MM.1S (cell line): ENCODE measurements at regions not wholly inside any gene's neighbourhood (a gene's known extent, or its start where the extent isn't known, plus 50 kb on each side); places are given as distances from the start of the nearest gene placed in this dataset.
A peak's percentile ranks its signal among the peaks of the same experiment; 100 is the strongest.

Source experiments
- DNase-seq: peaks from one replicate; pipeline ENCODE4 v3.0.0-alpha.2; 2015
- H2AFZ ChIP-seq: fragments of 300-600 bp; sonication (generic); 2 replicates; pipeline ENCODE4 v1.6.0; 2016; ENCODE audit warnings: antibody characterized with exemption, low read length
- H3F3A ChIP-seq: fragments of 300-600 bp; sonication (generic); 2 replicates; pipeline ENCODE4 v1.6.1; 2016; ENCODE audit warnings: mild to moderate bottlenecking, antibody characterized with exemption, low read length, moderate library complexity, mixed read lengths; ENCODE audit not compliant: insufficient read depth
- H3K27ac ChIP-seq: fragments of 300-600 bp; sonication (generic); 2 replicates; pipeline ENCODE4 v1.5.1; 2016; ENCODE audit warnings: mild to moderate bottlenecking, low read length
- H3K27me3 ChIP-seq: fragments of 300-600 bp; sonication (generic); replicated peaks from 2 replicates; pipeline ENCODE4 v1.6.0; 2016; ENCODE audit warnings: low read length; ENCODE audit not compliant: insufficient read depth
- H3K36me3 ChIP-seq: fragments of 300-600 bp; sonication (generic); replicated peaks from 2 replicates; pipeline ENCODE4 v1.6.1; 2016; ENCODE audit warnings: mild to moderate bottlenecking, low read length, mixed read lengths; ENCODE audit not compliant: insufficient read depth
- H3K4me1 ChIP-seq: fragments of 300-600 bp; sonication (generic); 2 replicates; pipeline ENCODE4 v1.6.1; 2016; ENCODE audit warnings: low read length, mixed read lengths
- H3K4me2 ChIP-seq: fragments of 300-600 bp; sonication (generic); 2 replicates; pipeline ENCODE4 v1.6.0; 2016; ENCODE audit warnings: low read depth, low read length
- H3K4me3 ChIP-seq: fragments of 300-600 bp; sonication (generic); 2 replicates; pipeline ENCODE4 v1.5.1; 2016; ENCODE audit warnings: low read length, mixed read lengths
- H3K79me2 ChIP-seq: fragments of 300-600 bp; sonication (generic); 2 replicates; pipeline ENCODE4 v1.6.1; 2016; ENCODE audit warnings: mixed run types, low read length, mixed read lengths
- H3K9ac ChIP-seq: fragments of 300-600 bp; sonication (generic); 2 replicates; pipeline ENCODE4 v1.6.1; 2016; ENCODE audit warnings: low read length, mixed read lengths
- H3K9me2 ChIP-seq: fragments of 300-600 bp; sonication (generic); replicated peaks from 2 replicates; pipeline ENCODE4 v1.6.1; 2016; ENCODE audit warnings: mild to moderate bottlenecking, low read length, mixed read lengths; ENCODE audit not compliant: insufficient read depth
- H3K9me3 ChIP-seq: fragments of 300-600 bp; sonication (generic); replicated peaks from 2 replicates; pipeline ENCODE4 v1.6.1; 2016; ENCODE audit warnings: mild to moderate bottlenecking, low read length, mixed read lengths; ENCODE audit not compliant: insufficient read depth
- H4K20me1 ChIP-seq: fragments of 300-600 bp; sonication (generic); 2 replicates; pipeline ENCODE4 v1.6.1; 2016; ENCODE audit warnings: mild to moderate bottlenecking, low read length, moderate library complexity, mixed read lengths; ENCODE audit not compliant: insufficient read depth
- EZH2 ChIP-seq: fragments of 300-600 bp; sonication (generic); optimal IDR thresholded peaks from 2 replicates; pipeline ENCODE3; 2017; ENCODE audit warnings: low read depth, mild to moderate bottlenecking, antibody characterized with exemption, low read length, mixed read lengths
- EZH2phosphoT487 ChIP-seq: fragments of 300-600 bp; sonication (generic); IDR thresholded peaks from 2 replicates; pipeline ENCODE4 v1.6.1; 2018; ENCODE audit warnings: antibody characterized with exemption, low read length
- TF ChIP-seq, protein P1 (sequence below): fragments of 300-600 bp; sonication (generic); IDR thresholded peaks from 2 replicates; pipeline ENCODE4 v1.5.1; 2016; ENCODE audit warnings: antibody characterized with exemption, low read length, mixed read lengths

DNA sequence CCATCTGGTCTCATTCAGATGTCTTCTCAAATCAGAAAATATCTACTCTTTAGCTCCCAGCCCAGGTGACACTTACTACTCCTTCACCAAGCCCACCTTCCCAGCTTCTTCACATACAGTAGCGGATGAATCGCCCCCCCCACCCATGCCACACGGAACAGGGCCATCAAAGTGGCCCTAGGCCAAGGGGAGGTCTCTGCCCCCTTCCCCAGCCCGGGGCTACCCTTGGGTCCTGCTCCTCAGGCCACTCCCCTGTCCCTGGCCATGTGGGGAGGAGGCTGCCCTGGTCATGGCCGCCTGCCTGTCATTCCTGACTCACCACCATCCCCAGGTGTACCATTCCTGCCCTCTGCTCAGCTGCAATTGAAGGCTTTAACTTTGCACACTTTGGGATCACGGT is 142.8 kb downstream of the NECTIN1 start:
- Histone ChIP-seq H3K79me2 (no peaks in the 10 kb centered on the region), H3K9ac (no peak overlapping the region), H3K4me2 (no peak overlapping the region), H3K4me1 (no peaks in the 10 kb centered on the region), H3K27ac (no peak overlapping the region), H4K20me1 (no peaks in the 10 kb centered on the region), H3K27me3 (peaks cover 35% of the 10 kb centered on the region), H2AFZ (no peak overlapping the region), H3K9me3 (no peaks in the 10 kb centered on the region), H3K4me3 (no peak overlapping the region), H3K36me3 (no peaks in the 10 kb centered on the region), H3K9me2 (no peaks in the 10 kb centered on the region), H3F3A (no peaks in the 10 kb centered on the region)
- DNase-seq, result no peak
- TF ChIP-seq, protein P1, sequence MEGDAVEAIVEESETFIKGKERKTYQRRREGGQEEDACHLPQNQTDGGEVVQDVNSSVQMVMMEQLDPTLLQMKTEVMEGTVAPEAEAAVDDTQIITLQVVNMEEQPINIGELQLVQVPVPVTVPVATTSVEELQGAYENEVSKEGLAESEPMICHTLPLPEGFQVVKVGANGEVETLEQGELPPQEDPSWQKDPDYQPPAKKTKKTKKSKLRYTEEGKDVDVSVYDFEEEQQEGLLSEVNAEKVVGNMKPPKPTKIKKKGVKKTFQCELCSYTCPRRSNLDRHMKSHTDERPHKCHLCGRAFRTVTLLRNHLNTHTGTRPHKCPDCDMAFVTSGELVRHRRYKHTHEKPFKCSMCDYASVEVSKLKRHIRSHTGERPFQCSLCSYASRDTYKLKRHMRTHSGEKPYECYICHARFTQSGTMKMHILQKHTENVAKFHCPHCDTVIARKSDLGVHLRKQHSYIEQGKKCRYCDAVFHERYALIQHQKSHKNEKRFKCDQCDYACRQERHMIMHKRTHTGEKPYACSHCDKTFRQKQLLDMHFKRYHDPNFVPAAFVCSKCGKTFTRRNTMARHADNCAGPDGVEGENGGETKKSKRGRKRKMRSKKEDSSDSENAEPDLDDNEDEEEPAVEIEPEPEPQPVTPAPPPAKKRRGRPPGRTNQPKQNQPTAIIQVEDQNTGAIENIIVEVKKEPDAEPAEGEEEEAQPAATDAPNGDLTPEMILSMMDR, result no peak
- TF ChIP-seq EZH2phosphoT487 (no peak), EZH2 (no peak)

DNA sequence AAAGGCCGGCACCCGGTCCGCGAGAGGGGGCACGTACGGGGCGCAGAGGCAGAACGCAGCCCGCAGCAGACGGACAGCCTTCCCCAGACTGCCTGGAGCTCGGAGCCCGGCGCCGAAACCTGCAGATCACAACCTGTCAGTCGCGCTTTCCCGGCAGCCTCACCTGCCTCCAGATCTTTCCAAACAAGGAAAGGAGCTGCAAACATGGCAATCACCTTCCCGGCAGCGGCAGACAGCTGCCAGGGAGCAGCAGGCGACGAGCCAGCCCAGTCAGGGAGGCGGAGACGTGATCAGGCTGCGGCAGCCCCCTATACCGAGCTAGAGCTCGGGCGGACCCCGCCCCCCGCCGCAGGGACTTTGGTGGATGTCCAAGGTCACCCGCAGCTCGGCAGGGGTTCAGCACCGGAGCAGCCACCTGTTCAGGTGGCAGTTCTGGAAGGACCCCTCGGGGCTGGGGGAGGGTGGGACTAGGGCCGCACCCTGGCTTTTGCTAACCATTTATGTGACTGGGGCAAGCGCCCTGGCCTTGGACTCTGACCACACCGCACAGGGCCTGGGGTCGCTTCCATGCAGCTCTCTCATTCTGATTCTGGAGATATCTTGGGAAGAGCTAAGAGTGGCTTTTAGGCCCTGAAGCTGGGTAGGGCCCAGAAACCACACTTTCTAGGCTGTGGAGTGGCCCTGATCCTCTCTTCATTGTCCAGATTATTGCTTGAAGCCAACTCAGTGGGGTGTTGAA is 143.8 kb downstream of the NECTIN1 start:
- Histone ChIP-seq H3K4me3 (no peak overlapping the region), H3K4me2 (peak overlapping the region; percentile 40; the same call in 1 of the 2 replicates), H3K9me3 (no peaks in the 10 kb centered on the region), H3K36me3 (no peaks in the 10 kb centered on the region), H3K79me2 (no peaks in the 10 kb centered on the region), H3K9ac (no peak overlapping the region), H3K27ac (no peak overlapping the region), H4K20me1 (no peaks in the 10 kb centered on the region), H3K4me1 (no peaks in the 10 kb centered on the region), H3K27me3 (peaks cover 35% of the 10 kb centered on the region), H3F3A (no peaks in the 10 kb centered on the region), H2AFZ (no peak overlapping the region), H3K9me2 (no peaks in the 10 kb centered on the region)
- DNase-seq, result no peak
- TF ChIP-seq, protein P1, result no peak
- TF ChIP-seq EZH2phosphoT487, result no peak
- no peak for TF ChIP-seq EZH2

DNA sequence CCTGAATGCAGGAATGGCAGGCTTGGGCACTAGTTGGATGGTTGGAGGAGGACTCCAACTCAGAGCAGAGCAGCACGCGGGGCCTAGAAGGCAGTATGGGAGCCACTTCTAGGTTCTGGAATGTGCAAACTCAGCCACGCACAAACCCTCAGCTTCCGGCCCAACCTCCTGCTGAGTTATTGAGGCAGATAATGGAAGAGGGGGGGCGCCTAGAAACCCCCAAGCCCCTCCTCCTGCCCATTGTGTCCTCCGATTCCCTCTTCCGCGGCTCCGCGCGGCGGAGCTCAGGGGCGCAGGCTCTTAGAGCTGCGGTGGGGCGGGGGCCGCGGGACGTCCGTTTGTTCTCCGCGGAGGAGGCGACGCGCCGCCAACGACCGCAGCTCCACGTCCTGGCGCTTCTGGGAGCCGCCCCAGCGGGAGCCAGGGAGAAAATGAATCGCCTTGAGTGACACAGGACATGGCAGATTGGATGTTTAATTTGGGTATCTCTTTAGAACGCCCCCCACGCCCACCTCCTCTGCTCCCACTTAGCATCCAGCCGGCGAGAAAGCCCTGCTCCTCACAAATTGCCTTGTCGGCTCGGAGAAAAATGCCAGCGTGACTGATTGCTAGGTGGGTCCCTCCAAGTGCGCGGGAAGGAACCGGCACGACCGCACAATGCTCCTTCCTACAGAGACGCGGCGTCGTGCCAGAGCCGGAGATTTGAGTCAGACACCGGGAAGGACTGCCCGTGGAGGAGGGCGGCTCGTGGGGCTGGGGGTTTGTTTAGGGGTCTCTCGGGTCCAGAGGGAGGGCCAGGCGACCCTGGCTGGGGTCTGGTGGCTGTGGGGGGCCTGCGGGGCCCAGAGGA is 144.6 kb downstream of the NECTIN1 start:
- H3F3A ChIP-seq, result no peaks in the 10 kb centered on the region
- DNase-seq, result peak; percentile 48
- H4K20me1 ChIP-seq, result no peaks in the 10 kb centered on the region
- H3K4me1 ChIP-seq, result no peaks in the 10 kb centered on the region
- H3K27me3 ChIP-seq, result peaks cover 37% of the 10 kb centered on the region
- H2AFZ ChIP-seq, result 0 out of 2 replicates have a peak overlapping the region, but pooled peaks have one; percentile 42
- no peaks in the 10 kb centered on the region for H3K9me2 ChIP-seq
- no peaks in the 10 kb centered on the region for H3K36me3 ChIP-seq
- H3K9ac ChIP-seq, result no peak overlapping the region
- H3K79me2 ChIP-seq, result no peaks in the 10 kb centered on the region
- H3K4me2 ChIP-seq, result peak overlapping the region; percentile 40; the same call in 1 of the 2 replicates
- no peaks in the 10 kb centered on the region for H3K9me3 ChIP-seq
- H3K27ac ChIP-seq, result no peak overlapping the region
- TF ChIP-seq EZH2, result no peak
- TF ChIP-seq, protein P1, result no peak
- no peak for TF ChIP-seq EZH2phosphoT487
- peak overlapping the region; percentile 31; the same call in 1 of the 2 replicates for H3K4me3 ChIP-seq
